PFSK-1 (cell line): ENCODE measurements at regions not wholly inside any gene's neighbourhood (a gene's known extent, or its start where the extent isn't known, plus 50 kb on each side); places are given as distances from the start of the nearest gene placed in this dataset.

Source experiments
- FOXP2 ChIP-seq: optimal IDR thresholded peaks from 2 replicates; pipeline ENCODE3; 2011; ENCODE audit warnings: borderline replicate concordance, control low read depth, inconsistent platforms; ENCODE audit not compliant: insufficient read depth; ENCODE audit errors: extremely low read length, extremely low read depth
- POLR2AphosphoS5 ChIP-seq: IDR thresholded peaks from 2 replicates; pipeline ENCODE4 v1.6.1; 2012; ENCODE audit warnings: low read depth, mild to moderate bottlenecking, control low read depth, low read length, moderate library complexity
- SIN3A ChIP-seq: IDR thresholded peaks from 2 replicates; pipeline ENCODE4 v1.6.1; 2012; ENCODE audit warnings: mild to moderate bottlenecking, low read length, moderate library complexity, borderline replicate concordance; ENCODE audit not compliant: insufficient read depth
- TAF1 ChIP-seq: IDR thresholded peaks from 2 replicates; pipeline ENCODE4 v1.6.1; 2012; ENCODE audit warnings: low read length, control low read depth, borderline replicate concordance; ENCODE audit not compliant: insufficient read depth
- TF ChIP-seq, protein P1 (sequence below), 2 experiments: IDR thresholded peaks; 2 replicates each; pipeline versions ENCODE4 v1.6.1 to v1.8.0; 2011 to 2012; ENCODE audit warnings: low read depth in 2 of 2, low read length in 2 of 2, control low read depth in 1 of 2, inconsistent platforms in 1 of 2, mild to moderate bottlenecking in 1 of 2, moderate library complexity in 1 of 2; ENCODE audit not compliant: insufficient read depth in 1 of 2

DNA sequence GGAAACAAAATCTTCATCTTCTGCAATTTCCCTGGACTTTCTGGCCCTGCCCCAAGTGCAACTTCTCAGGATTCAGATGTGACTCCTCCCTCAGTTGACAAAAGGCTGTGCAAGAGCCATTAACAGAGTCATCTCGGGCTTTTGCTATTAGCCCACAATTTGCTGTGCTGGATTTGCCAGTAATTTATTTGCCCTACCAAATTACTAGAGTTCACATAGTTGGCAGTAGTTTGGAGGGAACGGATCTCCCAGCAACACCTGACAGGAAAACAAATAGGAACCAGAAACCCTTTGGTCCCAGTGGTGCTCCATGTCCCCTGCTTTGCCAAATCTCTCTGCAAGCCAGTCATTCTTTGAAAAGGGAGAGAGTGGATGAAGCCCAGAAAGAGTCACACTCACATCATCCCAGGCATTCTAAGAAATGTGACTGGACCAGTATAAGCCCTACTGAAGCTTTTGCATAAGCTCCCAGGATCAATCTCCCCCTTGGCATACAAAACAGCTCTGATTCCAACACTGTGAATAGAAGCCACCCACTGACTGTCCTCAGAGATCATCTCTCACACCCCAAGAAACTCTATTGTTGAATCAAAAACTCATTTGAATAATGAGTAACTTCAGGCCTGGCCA, 350.1 kb upstream of the NBEA start:
- TF ChIP-seq TAF1 = no peak
- TF ChIP-seq, protein P1, sequence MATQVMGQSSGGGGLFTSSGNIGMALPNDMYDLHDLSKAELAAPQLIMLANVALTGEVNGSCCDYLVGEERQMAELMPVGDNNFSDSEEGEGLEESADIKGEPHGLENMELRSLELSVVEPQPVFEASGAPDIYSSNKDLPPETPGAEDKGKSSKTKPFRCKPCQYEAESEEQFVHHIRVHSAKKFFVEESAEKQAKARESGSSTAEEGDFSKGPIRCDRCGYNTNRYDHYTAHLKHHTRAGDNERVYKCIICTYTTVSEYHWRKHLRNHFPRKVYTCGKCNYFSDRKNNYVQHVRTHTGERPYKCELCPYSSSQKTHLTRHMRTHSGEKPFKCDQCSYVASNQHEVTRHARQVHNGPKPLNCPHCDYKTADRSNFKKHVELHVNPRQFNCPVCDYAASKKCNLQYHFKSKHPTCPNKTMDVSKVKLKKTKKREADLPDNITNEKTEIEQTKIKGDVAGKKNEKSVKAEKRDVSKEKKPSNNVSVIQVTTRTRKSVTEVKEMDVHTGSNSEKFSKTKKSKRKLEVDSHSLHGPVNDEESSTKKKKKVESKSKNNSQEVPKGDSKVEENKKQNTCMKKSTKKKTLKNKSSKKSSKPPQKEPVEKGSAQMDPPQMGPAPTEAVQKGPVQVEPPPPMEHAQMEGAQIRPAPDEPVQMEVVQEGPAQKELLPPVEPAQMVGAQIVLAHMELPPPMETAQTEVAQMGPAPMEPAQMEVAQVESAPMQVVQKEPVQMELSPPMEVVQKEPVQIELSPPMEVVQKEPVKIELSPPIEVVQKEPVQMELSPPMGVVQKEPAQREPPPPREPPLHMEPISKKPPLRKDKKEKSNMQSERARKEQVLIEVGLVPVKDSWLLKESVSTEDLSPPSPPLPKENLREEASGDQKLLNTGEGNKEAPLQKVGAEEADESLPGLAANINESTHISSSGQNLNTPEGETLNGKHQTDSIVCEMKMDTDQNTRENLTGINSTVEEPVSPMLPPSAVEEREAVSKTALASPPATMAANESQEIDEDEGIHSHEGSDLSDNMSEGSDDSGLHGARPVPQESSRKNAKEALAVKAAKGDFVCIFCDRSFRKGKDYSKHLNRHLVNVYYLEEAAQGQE (IDR thresholded peaks at IDR 0.05; ENCODE audit: insufficient read depth in 1 of 2, low read depth in 2 of 2, low read length in 2 of 2) = no peak
- TF ChIP-seq POLR2AphosphoS5 = no peak
- TF ChIP-seq SIN3A = no peak
- no peak for TF ChIP-seq FOXP2
